Keratinocyte (primary cell): ENCODE measurements at regions not wholly inside any gene's neighbourhood (a gene's known extent, or its start where the extent isn't known, plus 50 kb on each side); places are given as distances from the start of the nearest gene placed in this dataset.

Experiments
- DNase-seq: peaks from one replicate; pipeline ENCODE4 v3.0.0-alpha.2; 2011; ENCODE audit warnings: low read depth, missing footprints, low spot score
- FAIRE-seq: peaks from 2 replicates; lab custom pipeline; 2011; peaks lifted over from hg19 to GRCh38; lab: Jason Lieb, UNC
- H2AFZ ChIP-seq: 2 replicates; pipeline ENCODE4 v1.6.0; 2012; ENCODE audit warnings: low read length, control low read depth, inconsistent platforms; ENCODE audit not compliant: control insufficient read depth
- H3K27ac ChIP-seq: 2 replicates; pipeline ENCODE4 v1.5.1; 2011; ENCODE audit warnings: low read length; ENCODE audit not compliant: control insufficient read depth, insufficient read depth
- H3K27me3 ChIP-seq: 3 replicates; pipeline ENCODE4 v1.6.0; 2011; ENCODE audit warnings: low read length; ENCODE audit not compliant: control insufficient read depth, insufficient read depth; ENCODE audit errors: extremely low read depth
- H3K36me3 ChIP-seq, 2 experiments: 2 replicates in 1 of 2; 3 replicates in 1 of 2; pipeline ENCODE4 v1.5.1; 2011; ENCODE audit warnings: low read length in 2 of 2, mild to moderate bottlenecking in 1 of 2; ENCODE audit not compliant: control insufficient read depth in 2 of 2, insufficient read depth in 2 of 2; ENCODE audit errors: extremely low read depth in 1 of 2
- H3K4me1 ChIP-seq: 3 replicates; pipeline ENCODE4 v1.5.1; 2011; ENCODE audit warnings: low read length; ENCODE audit not compliant: control insufficient read depth, insufficient read depth; ENCODE audit errors: extremely low read depth
- H3K4me2 ChIP-seq: 3 replicates; pipeline ENCODE4 v1.6.0; 2011; ENCODE audit warnings: low read depth, low read length; ENCODE audit not compliant: control insufficient read depth, insufficient read depth; ENCODE audit errors: extremely low read depth
- H3K4me3 ChIP-seq, 3 experiments: fragments of 200-600 bp in 1 of 3; sonication (generic) in 1 of 3; 2 replicates in 2 of 3; 3 replicates in 1 of 3; pipeline ENCODE4 v1.5.1; 2011 to 2016; ENCODE audit warnings: low read length in 3 of 3, mild to moderate bottlenecking in 3 of 3, control low read depth in 2 of 3, inconsistent platforms in 1 of 3, low read depth in 1 of 3, mixed read lengths in 1 of 3, mixed run types in 1 of 3, moderate library complexity in 1 of 3; ENCODE audit not compliant: control insufficient read depth in 2 of 3, insufficient read depth in 2 of 3; ENCODE audit errors: extremely low read depth in 1 of 3
- H3K79me2 ChIP-seq: 2 replicates; pipeline ENCODE4 v1.6.0; 2012; ENCODE audit warnings: low read length; ENCODE audit not compliant: control insufficient read depth, insufficient read depth
- H3K9ac ChIP-seq: 3 replicates; pipeline ENCODE4 v1.6.0; 2011; ENCODE audit warnings: low read length; ENCODE audit not compliant: control insufficient read depth, insufficient read depth; ENCODE audit errors: extremely low read depth
- H3K9me1 ChIP-seq: 3 replicates; pipeline ENCODE4 v1.6.0; 2011; ENCODE audit warnings: low read length; ENCODE audit not compliant: control insufficient read depth, insufficient read depth; ENCODE audit errors: extremely low read depth
- H3K9me3 ChIP-seq: 2 replicates; pipeline ENCODE4 v1.5.1; 2012; ENCODE audit warnings: low read depth, low read length; ENCODE audit not compliant: control insufficient read depth
- H4K20me1 ChIP-seq: 3 replicates; pipeline ENCODE4 v1.6.0; 2011; ENCODE audit warnings: low read length; ENCODE audit not compliant: control insufficient read depth, insufficient read depth; ENCODE audit errors: extremely low read depth
- CTCF ChIP-seq, 3 experiments: IDR thresholded peaks in 1 of 3; conservative IDR thresholded peaks in 1 of 3; optimal IDR thresholded peaks in 1 of 3; 2 replicates in 2 of 3; 3 replicates in 1 of 3; pipeline versions ENCODE3 to v1.5.1; 2011; ENCODE audit warnings: low read length in 3 of 3, mild to moderate bottlenecking in 3 of 3, moderate library complexity in 2 of 3, control low read depth in 1 of 3, inconsistent platforms in 1 of 3; ENCODE audit not compliant: insufficient read depth in 2 of 3; ENCODE audit errors: extremely low read depth in 1 of 3
- EZH2 ChIP-seq: IDR thresholded peaks from one replicate; pipeline ENCODE4 v1.6.1; 2012; ENCODE audit warnings: inconsistent platforms, mild to moderate bottlenecking, low read length, moderate library complexity
- dilution Hi-C: fragments of 300-500 bp; cut with MboI; formaldehyde crosslinking; loops from one replicate; pipeline ENCODE4 v1.7.0; 2020; ENCODE audit warnings: low sequenced_read_pairs; ENCODE audit not compliant: extremely low pct_ligation_motif_present

- Histone ChIP-seq H3K27ac (peak overlapping the region; percentile 13), H2AFZ (no peak overlapping the region), H3K4me2 (no peak overlapping the region), H3K9ac (no peak overlapping the region), H3K36me3 (no peaks in the 10 kb centered on the region), H3K4me1 (no peaks in the 10 kb centered on the region), H3K9me3 (no peaks in the 10 kb centered on the region), H3K79me2 (no peaks in the 10 kb centered on the region), H3K9me1 (no peaks in the 10 kb centered on the region), H3K27me3 (no peaks in the 10 kb centered on the region), H3K4me3 (no peak overlapping the region), H4K20me1 (no peaks in the 10 kb centered on the region)
- TF ChIP-seq CTCF (optimal IDR thresholded peaks at IDR 0.05 in 1 of 3, IDR thresholded peaks at IDR 0.05 in 1 of 3, conservative IDR thresholded peaks at IDR 0.05 in 1 of 3; ENCODE audit: extremely low read depth in 1 of 3, insufficient read depth in 2 of 3, low read length in 3 of 3) (no peak), EZH2 (no peak)
- FAIRE-seq (peak; percentile 57), DNase-seq (no peak)
- dilution Hi-C loops = no loop called here
These were observed 112.8 kb upstream of the FN1 start for GRCh38 chr2:215548714-215549113.

GRCh38 chr2:215542690-215543089, 106.8 kb upstream of the FN1 start:
- Histone ChIP-seq H3K9ac (no peak overlapping the region), H3K4me1 (peaks cover 10% of the 10 kb centered on the region), H3K27ac (no peak overlapping the region), H3K4me3 (no peak overlapping the region), H2AFZ (no peak overlapping the region), H3K79me2 (no peaks in the 10 kb centered on the region), H3K36me3 (no peaks in the 10 kb centered on the region), H3K9me3 (no peaks in the 10 kb centered on the region), H3K4me2 (no peak overlapping the region), H4K20me1 (no peaks in the 10 kb centered on the region), H3K9me1 (no peaks in the 10 kb centered on the region), H3K27me3 (no peaks in the 10 kb centered on the region)
- DNase-seq (no peak), FAIRE-seq (peak; percentile 20)
- dilution Hi-C loops = no loop called here
- TF ChIP-seq CTCF (optimal IDR thresholded peaks at IDR 0.05 in 1 of 3, IDR thresholded peaks at IDR 0.05 in 1 of 3, conservative IDR thresholded peaks at IDR 0.05 in 1 of 3; ENCODE audit: extremely low read depth in 1 of 3, insufficient read depth in 2 of 3, low read length in 3 of 3) = no peak
- TF ChIP-seq EZH2 = no peak
